OCI-M1 (cell line): ENCODE measurements at regions not wholly inside any gene's neighbourhood (a gene's known extent, or its start where the extent isn't known, plus 50 kb on each side); places are given as distances from the start of the nearest gene placed in this dataset.

ENCODE experiments used
- DNase-seq: peaks from one replicate; lab custom pipeline; 2025; lab: John Stamatoyannopoulos, UW

DNA sequence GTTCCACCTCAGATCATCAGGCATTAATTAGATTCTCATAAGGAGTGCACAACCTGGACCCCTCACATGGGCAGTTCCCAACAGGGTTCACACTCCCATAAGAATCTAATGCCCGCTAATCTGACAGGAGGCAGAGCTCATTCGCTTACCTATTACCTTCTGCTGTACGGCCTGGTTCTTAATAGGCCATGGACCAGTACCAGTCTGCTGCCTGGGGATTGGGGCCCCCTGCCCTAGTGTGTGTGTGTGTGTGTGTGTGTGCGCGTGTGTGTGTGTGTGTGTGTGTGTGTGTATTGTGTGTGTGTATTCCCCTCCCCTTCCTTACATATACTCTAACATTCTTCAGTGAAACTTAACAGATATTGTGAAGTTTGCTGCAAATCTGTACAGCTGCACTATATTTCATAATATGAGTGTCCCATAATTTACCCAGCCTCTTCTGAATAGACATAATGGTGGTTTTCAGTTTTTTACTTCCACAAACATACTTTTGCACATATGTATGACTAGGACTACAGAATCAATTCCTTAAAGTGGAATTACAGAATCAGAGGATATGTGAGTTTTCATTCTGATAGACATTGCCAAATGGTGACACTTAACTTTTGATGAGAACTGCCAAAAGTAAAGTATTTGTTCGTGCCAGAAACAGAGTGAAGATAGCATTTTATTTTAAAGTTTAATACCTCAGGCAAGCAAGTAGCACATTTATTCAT, 205.2 kb upstream of the EEA1 start:
- no peak for DNase-seq

GRCh38 chr12:93134893-93135285, 205.8 kb upstream of the EEA1 start:
- no peak for DNase-seq

DNA sequence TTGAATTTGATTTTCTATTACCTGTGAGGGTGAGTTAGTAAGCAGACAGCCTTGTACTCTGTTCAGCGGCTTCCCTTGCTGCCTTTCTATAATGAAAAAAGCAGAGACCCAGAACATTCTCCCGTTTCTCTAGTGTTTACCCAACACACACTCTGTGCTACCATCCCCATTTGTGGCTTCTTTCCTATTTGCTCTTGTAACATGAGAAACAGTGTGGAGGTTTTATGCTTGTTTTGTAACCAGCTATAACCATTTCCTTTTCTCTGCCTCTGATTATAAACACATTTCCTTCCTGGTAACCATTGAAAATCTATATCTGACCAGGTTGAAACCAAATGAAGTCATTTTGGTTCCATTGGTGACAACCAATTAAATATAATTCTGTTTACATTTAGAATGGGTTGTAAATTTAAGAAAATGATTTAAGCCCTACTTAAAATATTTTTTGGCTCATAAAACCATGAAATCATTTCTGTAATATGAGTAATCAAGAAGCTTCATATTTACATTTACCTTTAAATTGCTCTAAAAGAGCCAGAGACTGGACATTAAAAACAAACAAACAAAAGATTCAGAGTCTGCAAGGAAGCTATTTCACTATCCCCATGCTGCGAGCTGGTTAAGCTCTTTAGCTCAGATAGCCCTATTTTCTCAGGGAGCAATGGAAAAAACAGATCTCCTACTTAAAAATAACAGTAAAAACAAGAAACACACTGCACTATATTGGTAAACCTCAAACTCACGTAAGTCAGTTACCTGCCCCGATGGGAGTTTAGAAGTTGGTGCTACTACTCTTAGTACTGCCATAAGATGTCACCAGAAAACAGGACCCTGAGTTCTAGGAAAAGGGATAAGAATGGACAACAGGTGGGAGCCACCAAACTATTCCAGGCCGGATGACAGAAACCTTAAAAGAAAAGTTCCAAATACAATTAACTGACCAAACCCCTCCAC, 206.5 kb upstream of the EEA1 start:
- no peak for DNase-seq

DNA sequence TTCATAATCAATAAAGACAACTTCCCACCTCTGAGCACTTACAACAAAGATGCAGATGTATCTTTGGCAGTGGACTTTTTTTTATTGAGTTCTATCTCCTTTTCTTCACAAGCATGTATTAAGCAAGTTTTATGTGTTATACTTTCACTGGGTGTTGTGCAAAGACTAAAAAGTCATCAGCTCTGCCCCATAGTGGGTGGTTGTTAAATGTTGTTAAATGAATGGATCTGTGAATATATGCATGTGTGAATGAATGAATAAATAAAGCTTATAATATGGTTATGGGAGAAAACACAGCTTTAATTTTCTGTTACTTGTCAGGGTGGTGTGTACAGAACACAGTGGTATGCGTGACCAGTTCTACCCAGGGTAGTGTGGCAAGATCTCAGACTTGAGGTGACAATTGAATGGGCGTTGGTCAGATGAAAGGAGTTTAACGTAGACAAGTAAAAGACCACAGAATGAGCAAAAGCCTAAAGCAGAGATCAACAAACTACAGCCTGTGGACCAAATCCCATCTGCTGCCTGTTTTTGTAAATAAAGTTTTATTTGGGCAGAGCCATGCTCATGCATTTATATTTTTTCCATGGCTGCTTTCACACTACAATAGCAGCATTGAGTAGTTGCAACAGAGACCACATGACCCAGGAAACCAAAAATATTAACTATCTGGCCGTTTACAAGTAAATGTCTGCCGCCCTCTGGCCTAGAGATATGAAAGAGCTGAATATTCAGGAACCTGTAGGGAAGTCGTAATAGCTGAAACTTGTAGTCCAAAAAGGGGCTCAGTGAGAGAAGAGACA, 207.4 kb upstream of the EEA1 start:
- no peak for DNase-seq

DNA sequence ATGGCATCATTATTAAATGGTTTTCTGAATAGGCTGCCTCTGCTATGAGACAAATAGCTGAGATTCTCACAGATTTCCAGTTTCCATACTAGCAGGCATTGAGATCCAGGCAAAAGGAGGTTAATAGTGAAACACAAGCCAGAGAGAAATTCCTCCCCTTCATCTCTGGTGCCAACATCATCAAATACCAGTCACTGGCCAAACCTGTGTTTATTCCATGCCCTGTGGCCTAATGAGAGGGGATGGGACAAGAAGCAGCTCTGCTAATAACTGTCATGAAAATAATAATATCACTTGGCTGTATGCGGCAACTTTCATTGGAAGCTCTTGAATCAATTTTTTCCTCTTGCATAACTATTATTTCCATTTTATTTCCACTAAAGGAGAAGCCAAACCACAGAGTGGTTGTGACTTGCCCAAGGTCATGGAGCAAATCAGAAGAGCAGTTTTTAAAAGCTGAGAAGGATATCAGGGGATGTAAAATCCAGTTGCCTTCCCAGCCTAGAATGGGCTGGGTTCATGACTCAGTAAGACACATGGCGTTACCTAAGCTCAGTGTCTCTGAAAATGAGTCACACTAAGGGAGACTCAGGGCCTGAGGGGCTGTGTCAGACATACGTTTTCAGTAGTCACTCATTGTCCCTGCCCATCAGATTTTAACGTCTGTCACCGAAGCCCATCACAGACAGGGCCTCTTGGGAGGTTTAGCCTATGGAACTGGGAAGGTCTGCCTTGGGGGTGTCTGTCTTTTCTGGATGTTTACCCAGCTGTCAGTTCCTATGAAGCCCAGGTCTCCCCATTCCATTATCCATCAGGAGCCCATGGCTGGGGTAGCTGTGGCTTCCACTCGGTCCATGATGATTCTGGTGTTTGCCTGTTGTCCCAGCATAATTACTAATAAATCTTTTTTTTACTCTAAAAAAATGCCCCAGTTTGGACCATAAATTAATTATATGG, 208.8 kb upstream of the EEA1 start:
- no peak for DNase-seq

- no peak for DNase-seq
Observed at GRCh38 chr12:93139028-93139665, 210.1 kb upstream of the EEA1 start.

GRCh38 chr12:93140325-93140724, 211.2 kb upstream of the EEA1 start:
- no peak for DNase-seq

GRCh38 chr12:93140801-93141200, 211.7 kb upstream of the EEA1 start:
- DNase-seq = no peak

- DNase-seq = no peak
Observed at GRCh38 chr12:93142881-93143280, 213.8 kb upstream of the EEA1 start.

- DNase-seq = no peak
Observed at GRCh38 chr12:93144109-93144508, 215.0 kb upstream of the EEA1 start.

DNA sequence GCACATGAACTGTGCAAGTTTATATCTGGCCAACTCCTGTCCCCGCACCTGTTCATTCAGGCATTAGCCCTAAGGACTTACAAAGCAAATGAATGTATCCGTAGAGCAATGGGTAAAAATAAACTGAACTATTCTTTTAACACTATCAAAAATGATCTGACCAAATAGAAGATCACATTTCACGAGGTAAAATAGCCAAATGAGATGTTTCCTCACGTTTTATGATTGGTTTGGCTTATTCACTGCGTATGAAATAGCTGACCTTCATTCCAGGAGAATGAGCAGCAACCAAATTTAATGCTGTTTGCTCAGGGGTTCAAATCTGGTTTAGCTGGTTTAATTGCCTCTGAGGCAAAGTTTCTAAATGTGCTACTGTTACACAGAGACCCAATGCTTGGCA, 216.0 kb upstream of the EEA1 start:
- DNase-seq = no peak

- DNase-seq = peak; percentile 40
Observed at GRCh38 chr12:93146263-93146939, 217.3 kb upstream of the EEA1 start.

GRCh38 chr12:93146970-93147369, 217.9 kb upstream of the EEA1 start:
- DNase-seq = no peak

- no peak for DNase-seq
Observed at GRCh38 chr12:93148412-93148811, 219.3 kb upstream of the EEA1 start.

DNA sequence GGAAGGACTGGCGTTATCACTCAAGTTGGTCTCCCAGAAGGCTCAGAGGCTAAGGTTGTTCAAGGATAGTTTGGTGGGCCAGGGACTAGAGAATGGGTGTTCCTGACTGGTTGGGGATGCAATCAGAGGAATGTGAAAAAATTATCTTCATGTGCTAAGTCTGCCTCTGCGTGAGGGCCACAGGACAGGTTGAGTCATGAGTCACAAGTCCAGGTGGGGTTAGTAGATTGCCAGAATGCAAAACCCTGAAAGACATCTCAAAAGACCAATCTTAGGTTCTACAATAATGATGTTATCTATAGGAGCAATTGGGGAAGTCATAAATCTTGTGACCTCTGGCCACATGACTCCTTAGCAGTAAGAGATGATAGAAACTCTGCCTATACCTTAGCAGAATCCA, 220.1 kb upstream of the EEA1 start:
- DNase-seq = peak; percentile 43

DNA sequence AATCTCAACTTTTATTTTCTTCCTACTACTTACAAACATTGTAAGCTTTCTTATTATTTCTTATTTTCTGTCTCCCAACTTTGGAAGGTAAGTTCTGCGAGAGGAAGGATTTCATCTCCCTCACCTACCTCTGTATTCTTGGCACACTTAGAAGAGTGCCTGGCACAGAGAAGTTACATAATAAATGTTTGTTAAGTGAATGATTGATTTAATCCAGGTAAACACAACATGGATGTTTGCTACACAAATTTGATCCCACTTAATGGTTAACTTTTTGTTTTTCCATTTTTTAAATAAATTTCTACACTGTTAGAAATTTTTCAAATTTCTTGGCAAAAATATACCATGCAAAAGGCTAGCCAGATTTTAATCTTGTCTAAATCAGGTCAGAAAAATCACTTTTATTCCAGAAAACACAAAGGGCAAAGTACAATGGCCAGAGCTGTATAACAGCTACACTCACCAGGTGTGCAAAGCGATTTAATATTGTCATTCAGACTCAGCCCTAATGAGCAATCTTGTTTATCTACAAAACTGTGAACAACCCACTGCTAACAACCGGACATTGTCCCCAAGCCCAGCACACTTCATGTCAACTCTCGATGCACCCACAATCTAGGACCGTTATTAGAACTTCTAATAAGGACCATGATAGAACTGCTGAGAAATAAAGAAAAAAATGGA, 222.1 kb upstream of the EEA1 start:
- no peak for DNase-seq

DNA sequence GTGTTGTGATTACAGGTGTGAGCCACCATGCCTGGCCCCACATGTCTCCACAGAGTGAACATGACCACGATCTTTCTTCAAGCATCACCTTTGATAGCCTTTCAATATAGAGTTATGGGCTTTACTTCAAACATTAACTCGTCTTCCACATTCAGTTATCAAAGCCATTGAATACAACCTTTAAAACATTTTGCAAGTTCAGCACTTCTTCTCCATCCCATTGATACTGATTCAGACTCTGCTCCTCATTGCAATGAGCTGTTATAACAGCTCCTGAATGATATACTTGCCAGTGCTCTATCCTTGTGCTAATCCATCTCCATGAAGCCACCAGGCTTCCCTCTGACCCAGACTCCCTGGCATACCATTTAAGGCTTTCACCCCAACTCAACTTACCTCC, 223.5 kb upstream of the EEA1 start:
- no peak for DNase-seq

DNA sequence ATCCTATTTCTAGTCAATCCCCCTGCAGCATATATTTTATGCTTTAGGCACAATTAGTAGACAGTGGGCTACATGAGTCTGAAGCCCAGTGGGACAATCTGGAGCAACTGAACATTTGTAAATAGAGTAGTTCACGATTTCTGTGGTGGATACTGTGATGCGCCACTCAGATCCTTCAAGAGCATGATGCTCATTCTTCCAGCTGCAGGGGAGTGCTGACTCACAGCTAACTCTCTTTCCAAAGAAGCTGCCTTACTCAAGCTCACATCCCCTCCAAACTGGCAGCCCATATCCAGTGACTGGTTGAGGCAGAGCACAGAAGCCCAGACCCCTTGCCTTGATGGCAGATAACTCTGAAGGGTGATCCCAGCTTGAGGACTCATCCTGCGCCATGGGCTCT, 224.2 kb upstream of the EEA1 start:
- no peak for DNase-seq

GRCh38 chr12:93154096-93154728, 223.5 kb upstream of the NUDT4 start:
- DNase-seq = no peak
